Neuronal stem cell (in vitro differentiated cells): ENCODE measurements at regions not wholly inside any gene's neighbourhood (a gene's known extent, or its start where the extent isn't known, plus 50 kb on each side); places are given as distances from the start of the nearest gene placed in this dataset.
A peak's percentile ranks its signal among the peaks of the same experiment; 100 is the strongest.

ENCODE experiments used
- DNase-seq: peaks from one replicate; pipeline ENCODE4 v3.0.0-alpha.2; 2013; ENCODE audit warnings: low spot score
- H2AFZ ChIP-seq: one replicate; pipeline ENCODE4 v1.6.1; 2013; ENCODE audit warnings: mild to moderate bottlenecking, low read length, inconsistent platforms
- H2AK5ac ChIP-seq: 2 replicates; pipeline ENCODE4 v1.6.1; 2013; ENCODE audit warnings: low read depth, mild to moderate bottlenecking, inconsistent platforms, low read length, moderate library complexity, mixed read lengths
- H2BK120ac ChIP-seq: 2 replicates; pipeline ENCODE4 v1.6.1; 2013; ENCODE audit warnings: low read depth, mild to moderate bottlenecking, inconsistent platforms, low read length, moderate library complexity, mixed read lengths
- H2BK12ac ChIP-seq: one replicate; pipeline ENCODE4 v1.6.1; 2013; ENCODE audit warnings: low read length, inconsistent platforms
- H2BK15ac ChIP-seq: 2 replicates; pipeline ENCODE4 v1.6.1; 2013; ENCODE audit warnings: mild to moderate bottlenecking, low read length, inconsistent platforms, mixed read lengths
- H2BK5ac ChIP-seq: one replicate; pipeline ENCODE4 v1.6.1; 2013; ENCODE audit warnings: inconsistent platforms, mild to moderate bottlenecking, low read length, moderate library complexity
- H3K14ac ChIP-seq: one replicate; pipeline ENCODE4 v1.6.1; 2013; ENCODE audit warnings: low read length, inconsistent platforms
- H3K18ac ChIP-seq: 2 replicates; pipeline ENCODE4 v1.6.1; 2013; ENCODE audit warnings: low read length, inconsistent platforms
- H3K23ac ChIP-seq: 2 replicates; pipeline ENCODE4 v1.6.1; 2013; ENCODE audit warnings: low read depth, mild to moderate bottlenecking, mixed read lengths, low read length, inconsistent platforms; ENCODE audit not compliant: poor library complexity
- H3K27ac ChIP-seq: replicated peaks from 3 replicates; pipeline ENCODE4 v1.5.1; 2013; ENCODE audit warnings: low read length, inconsistent platforms
- H3K27me3 ChIP-seq, 3 experiments: 2 replicates each; pipeline ENCODE4 v1.6.1; 2013; ENCODE audit warnings: low read length in 3 of 3, mild to moderate bottlenecking in 2 of 3, inconsistent platforms in 1 of 3, low read depth in 1 of 3, mixed read lengths in 1 of 3, moderate library complexity in 1 of 3; ENCODE audit not compliant: control insufficient read depth in 3 of 3, insufficient read depth in 3 of 3
- H3K36me3 ChIP-seq, 2 donors: replicated peaks in 1 of 2; 2 replicates each; pipeline ENCODE4 v1.6.1; 2013; ENCODE audit warnings: low read length in 2 of 2; ENCODE audit not compliant: control insufficient read depth in 2 of 2, insufficient read depth in 2 of 2
- H3K4ac ChIP-seq: 2 replicates; pipeline ENCODE4 v1.6.1; 2013; ENCODE audit warnings: inconsistent platforms, mild to moderate bottlenecking, low read length, moderate library complexity
- H3K4me1 ChIP-seq, 2 donors: 1 replicate in 1 of 2; 2 replicates in 1 of 2; pipeline ENCODE4 v1.6.1; 2013; ENCODE audit warnings: low read length in 2 of 2, low read depth in 1 of 2; ENCODE audit not compliant: control insufficient read depth in 2 of 2, insufficient read depth in 1 of 2
- H3K4me2 ChIP-seq: one replicate; pipeline ENCODE4 v1.6.1; 2013; ENCODE audit warnings: mild to moderate bottlenecking, low read length, inconsistent platforms; ENCODE audit not compliant: insufficient read depth, poor library complexity, severe bottlenecking
- H3K4me3 ChIP-seq, 2 donors: 2 replicates each; pipeline ENCODE4 v1.5.1; 2013; ENCODE audit warnings: low read length in 2 of 2, mild to moderate bottlenecking in 2 of 2, inconsistent platforms in 1 of 2, moderate library complexity in 1 of 2
- H3K79me1 ChIP-seq: one replicate; pipeline ENCODE4 v1.6.1; 2013; ENCODE audit warnings: low read depth, mild to moderate bottlenecking, inconsistent platforms, low read length, moderate library complexity
- H3K9ac ChIP-seq: one replicate; pipeline ENCODE4 v1.6.1; 2013; ENCODE audit warnings: mild to moderate bottlenecking, low read depth, low read length, inconsistent platforms; ENCODE audit not compliant: poor library complexity
- H3K9me3 ChIP-seq, 2 donors: replicated peaks in 1 of 2; 2 replicates each; pipeline versions ENCODE3 to v1.6.1; 2013; ENCODE audit warnings: low read length in 2 of 2, mild to moderate bottlenecking in 2 of 2, inconsistent platforms in 1 of 2, low read depth in 1 of 2, mixed read lengths in 1 of 2, moderate library complexity in 1 of 2; ENCODE audit not compliant: control insufficient read depth in 2 of 2, insufficient read depth in 1 of 2
- H4K8ac ChIP-seq: one replicate; pipeline ENCODE4 v1.6.1; 2013; ENCODE audit warnings: low read depth, mild to moderate bottlenecking, inconsistent platforms, low read length, moderate library complexity
- H4K91ac ChIP-seq: one replicate; pipeline ENCODE4 v1.6.1; 2013; ENCODE audit warnings: low read length, low read depth, mild to moderate bottlenecking, inconsistent platforms; ENCODE audit not compliant: poor library complexity
- WGBS, 2 donors: extraction: QIAGEN DNeasy Blood & Tissue Kit; methylation state at CpG; one replicate each; pipeline ENCODE4 v1.1.7; 2013; ENCODE audit warnings: missing lambda C conversion rate in 2 of 2, mixed read lengths in 1 of 2; ENCODE audit not compliant: insufficient read length in 2 of 2, insufficient replicate concordance in 1 of 2; ENCODE audit errors: extremely low coverage in 2 of 2; 5-methylcytosine and 5-hydroxymethylcytosine counted together

GRCh38 chr5:56361398-56361797, 128.3 kb upstream of the ANKRD55 start:
- Histone ChIP-seq H2AK5ac (no peak overlapping the region), H3K4me2 (no peak overlapping the region), H2AFZ (no peak overlapping the region), H4K8ac (no peak overlapping the region), H3K23ac (no peak overlapping the region), H3K18ac (no peak overlapping the region), H3K4me3 (no peak overlapping the region), H2BK120ac (no peak overlapping the region), H3K14ac (no peak overlapping the region), H3K9ac (no peak overlapping the region), H3K4ac (no peak overlapping the region), H3K79me1 (no peaks in the 10 kb centered on the region), H2BK5ac (no peak overlapping the region), H3K36me3 (no peaks in the 10 kb centered on the region), H3K27ac (no peak overlapping the region), H3K27me3 (no peaks in the 10 kb centered on the region), H4K91ac (no peak overlapping the region), H3K4me1 (peaks cover 0 to under 1% of the 10 kb centered on the region in 2 donors), H3K9me3 (no peaks in the 10 kb centered on the region), H2BK15ac (no peak overlapping the region), H2BK12ac (no peak overlapping the region)
- no peak for DNase-seq
- WGBS, 2 donors: no CpG with 5 or more reads among the region's 2 CpGs

- no peaks in the 10 kb centered on the region for H3K27me3 ChIP-seq
- H3K4me3 ChIP-seq: no peak overlapping the region
- H3K79me1 ChIP-seq: no peaks in the 10 kb centered on the region
- no peak for DNase-seq
- no peak overlapping the region for H2AK5ac ChIP-seq
- no peak overlapping the region for H2BK12ac ChIP-seq
- no peak overlapping the region for H2BK120ac ChIP-seq
- H3K18ac ChIP-seq: no peak overlapping the region
- H3K27ac ChIP-seq: no peak overlapping the region
- H3K9me3 ChIP-seq: no peaks in the 10 kb centered on the region
- H3K14ac ChIP-seq: no peak overlapping the region
- no peak overlapping the region for H3K4me2 ChIP-seq
- H3K36me3 ChIP-seq: no peaks in the 10 kb centered on the region
- H2BK5ac ChIP-seq: no peak overlapping the region
- H4K91ac ChIP-seq: no peak overlapping the region
- no peak overlapping the region for H3K4ac ChIP-seq
- no peak overlapping the region for H3K23ac ChIP-seq
- H3K9ac ChIP-seq: no peak overlapping the region
- H2BK15ac ChIP-seq: no peak overlapping the region
- H2AFZ ChIP-seq: no peak overlapping the region
- peaks cover 0 to 1% of the 10 kb centered on the region in 2 donors for H3K4me1 ChIP-seq
- H4K8ac ChIP-seq: no peak overlapping the region
- WGBS, 2 donors: no CpG with 5 or more reads among the region's 6 CpGs
These were observed 127.7 kb upstream of the ANKRD55 start for GRCh38 chr5:56360816-56361215.

- no peak overlapping the region for H3K4ac ChIP-seq
- no peak overlapping the region for H3K18ac ChIP-seq
- no peak overlapping the region for H4K91ac ChIP-seq
- no peak overlapping the region for H2AFZ ChIP-seq
- H2BK12ac ChIP-seq: no peak overlapping the region
- no peak overlapping the region for H3K9ac ChIP-seq
- DNase-seq: no peak
- WGBS, 2 donors: no CpG with 5 or more reads among the region's 7 CpGs
- no peak overlapping the region for H3K27ac ChIP-seq
- no peak overlapping the region for H2AK5ac ChIP-seq
- no peak overlapping the region for H3K14ac ChIP-seq
- H3K23ac ChIP-seq: no peak overlapping the region
- H2BK120ac ChIP-seq: no peak overlapping the region
- H3K9me3 ChIP-seq: no peaks in the 10 kb centered on the region
- no peaks in the 10 kb centered on the region for H3K27me3 ChIP-seq
- no peak overlapping the region for H2BK15ac ChIP-seq
- H4K8ac ChIP-seq: no peak overlapping the region
- no peaks in the 10 kb centered on the region for H3K36me3 ChIP-seq
- H3K79me1 ChIP-seq: no peaks in the 10 kb centered on the region
- H3K4me2 ChIP-seq: no peak overlapping the region
- H3K4me1 ChIP-seq: peaks cover 0 to 1% of the 10 kb centered on the region in 2 donors
- H2BK5ac ChIP-seq: no peak overlapping the region
- no peak overlapping the region for H3K4me3 ChIP-seq
These were observed 126.9 kb upstream of the ANKRD55 start for GRCh38 chr5:56359809-56360685.

GRCh38 chr5:56358703-56359681, 125.9 kb upstream of the ANKRD55 start:
- H2AK5ac ChIP-seq: no peak overlapping the region
- H4K8ac ChIP-seq: no peak overlapping the region
- no CpG with 5 or more reads among the region's 12 CpGs for WGBS, 2 donors
- no peaks in the 10 kb centered on the region for H3K27me3 ChIP-seq
- H2BK5ac ChIP-seq: no peak overlapping the region
- H3K9me3 ChIP-seq: no peaks in the 10 kb centered on the region
- H3K36me3 ChIP-seq: no peaks in the 10 kb centered on the region
- H2BK12ac ChIP-seq: no peak overlapping the region
- H2BK120ac ChIP-seq: no peak overlapping the region
- no peaks in the 10 kb centered on the region for H3K79me1 ChIP-seq
- H3K4ac ChIP-seq: no peak overlapping the region
- no peak overlapping the region for H3K27ac ChIP-seq
- no peak for DNase-seq
- no peak overlapping the region for H3K9ac ChIP-seq
- H2AFZ ChIP-seq: no peak overlapping the region
- no peak overlapping the region for H3K23ac ChIP-seq
- H4K91ac ChIP-seq: no peak overlapping the region
- H3K14ac ChIP-seq: no peak overlapping the region
- no peak overlapping the region for H3K4me3 ChIP-seq
- H2BK15ac ChIP-seq: no peak overlapping the region
- H3K4me1 ChIP-seq: peaks cover 0 to 1% of the 10 kb centered on the region in 2 donors
- H3K18ac ChIP-seq: peak overlapping the region; percentile 16
- H3K4me2 ChIP-seq: no peak overlapping the region
